Loucy (cell line): ENCODE measurements at regions not wholly inside any gene's neighbourhood (a gene's known extent, or its start where the extent isn't known, plus 50 kb on each side); places are given as distances from the start of the nearest gene placed in this dataset.

Experiments used
- H2AFZ ChIP-seq: fragments of 200-600 bp; sonication (generic); 2 replicates; pipeline ENCODE4 v1.6.0; 2016; ENCODE audit warnings: antibody characterized with exemption, mild to moderate bottlenecking, low read length, moderate library complexity
- H3F3A ChIP-seq: fragments of 200-600 bp; 2 replicates; pipeline ENCODE4 v1.6.0; 2016; ENCODE audit warnings: antibody characterized with exemption, low read depth, mild to moderate bottlenecking
- H3K27me3 ChIP-seq: fragments of 200-600 bp; sonication (generic); 2 replicates; pipeline ENCODE4 v1.6.1; 2014; ENCODE audit warnings: low read length, mild to moderate bottlenecking; ENCODE audit not compliant: insufficient read depth, poor library complexity, severe bottlenecking
- H3K36me3 ChIP-seq: fragments of 200-600 bp; sonication (generic); 2 replicates; pipeline ENCODE4 v1.6.1; 2016; ENCODE audit warnings: low read length; ENCODE audit not compliant: insufficient read depth
- H3K4me1 ChIP-seq: fragments of 200-600 bp; sonication (generic); 2 replicates; pipeline ENCODE4 v1.5.1; 2014; ENCODE audit warnings: low read length, mild to moderate bottlenecking; ENCODE audit not compliant: insufficient read depth, poor library complexity, severe bottlenecking
- H3K4me2 ChIP-seq: fragments of 200-600 bp; sonication (generic); 2 replicates; pipeline ENCODE4 v1.6.0; 2014; ENCODE audit warnings: antibody characterized with exemption, low read length, low read depth, mild to moderate bottlenecking; ENCODE audit not compliant: poor library complexity, severe bottlenecking
- H3K4me3 ChIP-seq: fragments of 200-600 bp; sonication (generic); 2 replicates; pipeline ENCODE4 v1.5.1; 2014; ENCODE audit warnings: low read length, mild to moderate bottlenecking, mixed read lengths; ENCODE audit not compliant: poor library complexity, severe bottlenecking
- H3K79me2 ChIP-seq: fragments of 200-600 bp; sonication (generic); 2 replicates; pipeline ENCODE4 v1.6.1; 2014; ENCODE audit warnings: low read length; ENCODE audit not compliant: insufficient read depth
- H3K9ac ChIP-seq: fragments of 200-600 bp; sonication (generic); 2 replicates; pipeline ENCODE4 v1.6.0; 2014; ENCODE audit warnings: mild to moderate bottlenecking, low read depth, low read length, moderate library complexity; ENCODE audit not compliant: poor library complexity, severe bottlenecking
- H3K9me2 ChIP-seq: fragments of 200-600 bp; sonication (generic); replicated peaks from 2 replicates; pipeline ENCODE4 v1.6.1; 2016; ENCODE audit warnings: low read depth, low read length, mixed read lengths
- H3K9me3 ChIP-seq: fragments of 200-600 bp; sonication (generic); 2 replicates; pipeline ENCODE4 v1.6.1; 2014; ENCODE audit warnings: mild to moderate bottlenecking, antibody characterized with exemption, low read length, low read depth; ENCODE audit not compliant: insufficient read depth
- H4K20me1 ChIP-seq: fragments of 200-600 bp; sonication (generic); 2 replicates; pipeline ENCODE4 v1.6.0; 2014; ENCODE audit warnings: antibody characterized with exemption, low read length, mild to moderate bottlenecking; ENCODE audit not compliant: insufficient read depth, poor library complexity, severe bottlenecking
- EZH2phosphoT487 ChIP-seq: fragments of 200-600 bp; IDR thresholded peaks from 2 replicates; pipeline ENCODE4 v1.6.1; 2018; ENCODE audit warnings: antibody characterized with exemption, mild to moderate bottlenecking, moderate library complexity, borderline replicate concordance
- TF ChIP-seq, protein P1 (sequence below): fragments of 200-600 bp; sonication (generic); conservative IDR thresholded peaks from 2 replicates; pipeline ENCODE4 v1.5.1; 2014; ENCODE audit warnings: mild to moderate bottlenecking, antibody characterized with exemption, low read length

- Histone ChIP-seq H3K27me3 (no peaks in the 10 kb centered on the region), H4K20me1 (no peaks in the 10 kb centered on the region), H3K4me1 (peaks cover 23% of the 10 kb centered on the region), H3K9ac (no peak overlapping the region), H3K9me3 (no peaks in the 10 kb centered on the region), H2AFZ (no peak overlapping the region), H3K36me3 (no peaks in the 10 kb centered on the region), H3F3A (no peaks in the 10 kb centered on the region), H3K4me2 (no peak overlapping the region), H3K79me2 (no peaks in the 10 kb centered on the region), H3K4me3 (no peak overlapping the region), H3K9me2 (no peaks in the 10 kb centered on the region)
- TF ChIP-seq, protein P1, sequence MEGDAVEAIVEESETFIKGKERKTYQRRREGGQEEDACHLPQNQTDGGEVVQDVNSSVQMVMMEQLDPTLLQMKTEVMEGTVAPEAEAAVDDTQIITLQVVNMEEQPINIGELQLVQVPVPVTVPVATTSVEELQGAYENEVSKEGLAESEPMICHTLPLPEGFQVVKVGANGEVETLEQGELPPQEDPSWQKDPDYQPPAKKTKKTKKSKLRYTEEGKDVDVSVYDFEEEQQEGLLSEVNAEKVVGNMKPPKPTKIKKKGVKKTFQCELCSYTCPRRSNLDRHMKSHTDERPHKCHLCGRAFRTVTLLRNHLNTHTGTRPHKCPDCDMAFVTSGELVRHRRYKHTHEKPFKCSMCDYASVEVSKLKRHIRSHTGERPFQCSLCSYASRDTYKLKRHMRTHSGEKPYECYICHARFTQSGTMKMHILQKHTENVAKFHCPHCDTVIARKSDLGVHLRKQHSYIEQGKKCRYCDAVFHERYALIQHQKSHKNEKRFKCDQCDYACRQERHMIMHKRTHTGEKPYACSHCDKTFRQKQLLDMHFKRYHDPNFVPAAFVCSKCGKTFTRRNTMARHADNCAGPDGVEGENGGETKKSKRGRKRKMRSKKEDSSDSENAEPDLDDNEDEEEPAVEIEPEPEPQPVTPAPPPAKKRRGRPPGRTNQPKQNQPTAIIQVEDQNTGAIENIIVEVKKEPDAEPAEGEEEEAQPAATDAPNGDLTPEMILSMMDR: no peak
- TF ChIP-seq EZH2phosphoT487: no peak
Measured at GRCh38 chr9:71271602-71272001, 150.2 kb upstream of the TRPM3 start.

GRCh38 chr9:71270554-71270953 lies 149.1 kb upstream of the TRPM3 start:
- Histone ChIP-seq H3K4me1 (peaks cover 23% of the 10 kb centered on the region), H3F3A (no peaks in the 10 kb centered on the region), H3K9ac (no peak overlapping the region), H3K9me3 (no peaks in the 10 kb centered on the region), H4K20me1 (no peaks in the 10 kb centered on the region), H3K4me3 (no peak overlapping the region), H3K79me2 (no peaks in the 10 kb centered on the region), H3K36me3 (no peaks in the 10 kb centered on the region), H3K9me2 (no peaks in the 10 kb centered on the region), H3K4me2 (no peak overlapping the region), H3K27me3 (no peaks in the 10 kb centered on the region), H2AFZ (no peak overlapping the region)
- TF ChIP-seq, protein P1: no peak
- no peak for TF ChIP-seq EZH2phosphoT487

- Histone ChIP-seq H3K4me1 (peaks cover 20% of the 10 kb centered on the region), H3K9me2 (no peaks in the 10 kb centered on the region), H3K27me3 (no peaks in the 10 kb centered on the region), H3K4me3 (no peak overlapping the region), H4K20me1 (no peaks in the 10 kb centered on the region), H2AFZ (no peak overlapping the region), H3K9me3 (no peaks in the 10 kb centered on the region), H3K36me3 (no peaks in the 10 kb centered on the region), H3F3A (no peaks in the 10 kb centered on the region), H3K79me2 (no peaks in the 10 kb centered on the region), H3K4me2 (no peak overlapping the region), H3K9ac (no peak overlapping the region)
- TF ChIP-seq, protein P1: no peak
- TF ChIP-seq EZH2phosphoT487: no peak
Measured at GRCh38 chr9:71269859-71270258, 148.4 kb upstream of the TRPM3 start.
